Caco-2 (cell line): ENCODE measurements at regions not wholly inside any gene's neighbourhood (a gene's known extent, or its start where the extent isn't known, plus 50 kb on each side); places are given as distances from the start of the nearest gene placed in this dataset.
"Not testable (repeated sequence)": the region's sequence is repeated elsewhere in the genome, so short reads cannot be mapped to it uniquely, and the experiment has no call there.

ENCODE experiments used
- BruUV-seq: library from RNA; stranded (reverse); fragments of 400-500 nt; replicated peaks from 2 replicates; lab custom pipeline; 2021; lab: Mats Ljungman, UMichigan
- CTCF ChIA-PET: fragments of 300-600 bp; sonication (Branson Sonifier 250); formaldehyde crosslinking; loops from one replicate; lab custom pipeline; 2022; ENCODE audit warnings: antibody characterized with exemption; lab: Charles Lee
- POLR2A ChIA-PET: fragments of 300-600 bp; sonication (Branson Sonifier 250); formaldehyde crosslinking; loops from one replicate; lab custom pipeline; 2022; ENCODE audit warnings: antibody characterized with exemption; lab: Charles Lee
- DNase-seq, 2 experiments: peaks; one replicate each; pipeline versions ENCODE4 v3.0.0 to v3.0.0-alpha.2; 2020 to 2022
- H3K27me3 ChIP-seq: replicated peaks from 2 replicates; pipeline ENCODE4 v1.6.0; 2011; ENCODE audit warnings: low read length; ENCODE audit not compliant: control insufficient read depth, insufficient read depth
- H3K36me3 ChIP-seq: 2 replicates; pipeline ENCODE4 v1.5.1; 2011; ENCODE audit warnings: low read length; ENCODE audit not compliant: control insufficient read depth, insufficient read depth
- H3K4me1 ChIP-seq: fragments of 250-450 bp; sonication (Bioruptor Pico); 2 replicates; pipeline ENCODE4 v1.5.1; 2020; ENCODE audit warnings: mild to moderate bottlenecking
- H3K4me3 ChIP-seq: 2 replicates; pipeline ENCODE4 v1.5.1; 2011; ENCODE audit warnings: low read depth, mild to moderate bottlenecking, control low read depth, low read length
- H3K9me3 ChIP-seq: fragments of 250-450 bp; sonication (Bioruptor Pico); 2 replicates; pipeline ENCODE4 v1.5.1; 2020; ENCODE audit warnings: mild to moderate bottlenecking, moderate library complexity
- H3K27ac Mint-ChIP-seq: one replicate; pipeline ENCODE4 v1.8.0; 2022; ENCODE audit warnings: mixed read lengths; ENCODE audit not compliant: unreplicated experiment
- H3K27me3 Mint-ChIP-seq: one replicate; pipeline ENCODE4 v1.8.0; 2022; ENCODE audit warnings: mixed read lengths; ENCODE audit not compliant: insufficient read depth, unreplicated experiment
- H3K36me3 Mint-ChIP-seq: one replicate; pipeline ENCODE4 v1.8.0; 2022; ENCODE audit warnings: mild to moderate bottlenecking, mixed read lengths; ENCODE audit not compliant: insufficient read depth, unreplicated experiment
- H3K4me1 Mint-ChIP-seq: one replicate; pipeline ENCODE4 v1.8.0; 2022; ENCODE audit warnings: low read depth, mixed read lengths; ENCODE audit not compliant: unreplicated experiment
- H3K4me3 Mint-ChIP-seq: one replicate; pipeline ENCODE4 v1.8.0; 2022; ENCODE audit warnings: mild to moderate bottlenecking, moderate library complexity, mixed read lengths; ENCODE audit not compliant: unreplicated experiment
- H3K9me3 Mint-ChIP-seq: one replicate; pipeline ENCODE4 v1.8.0; 2022; ENCODE audit warnings: mixed read lengths; ENCODE audit not compliant: unreplicated experiment
- intact Hi-C: fragments of 100-400 bp; cut with micrococcal nuclease; formaldehyde crosslinking; loops from one replicate; pipeline ENCODE4 v1.10.0; 2022; ENCODE audit not compliant: unreplicated experiment
- TF ChIP-seq, protein P1 (sequence below), 2 experiments: fragments of 200-600 bp in 1 of 2; IDR thresholded peaks; 1 replicate in 1 of 2; 2 replicates in 1 of 2; pipeline versions ENCODE4 v1.5.1 to v1.8.0; 2011 to 2022; ENCODE audit warnings: antibody characterized with exemption in 1 of 2, control low read depth in 1 of 2, inconsistent platforms in 1 of 2, low read depth in 1 of 2, low read length in 1 of 2, mild to moderate bottlenecking in 1 of 2, moderate library complexity in 1 of 2; ENCODE audit not compliant: insufficient read depth in 1 of 2, severe bottlenecking in 1 of 2, unreplicated experiment in 1 of 2

DNA sequence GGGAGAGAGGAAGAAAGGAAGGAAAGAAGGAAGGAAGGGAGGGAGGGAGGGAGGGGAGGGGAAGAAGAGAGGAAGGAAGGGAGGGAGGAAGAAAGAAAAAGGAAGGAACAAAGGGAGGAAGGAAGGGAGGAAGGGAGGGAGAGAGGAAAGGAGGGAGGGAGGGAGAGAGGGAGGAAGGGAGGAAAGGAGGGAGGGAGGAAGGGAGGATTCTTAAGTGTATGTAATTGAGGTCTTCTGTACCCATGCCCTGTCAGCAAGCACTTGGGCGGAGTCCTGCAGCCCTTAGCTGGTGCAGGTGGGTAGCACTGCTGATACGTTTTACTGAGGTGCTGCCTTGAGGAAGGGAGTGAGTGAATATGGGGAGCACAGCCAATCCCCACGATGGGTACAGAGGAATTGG lies 56.9 kb upstream of the RASD2 start:
- ChIA-PET POLR2A (no interaction called here), CTCF (no interaction called here)
- Mint-ChIP-seq H3K9me3 (no peaks in the 10 kb centered on the region), H3K27ac (no peak overlapping the region), H3K4me3 (no peak overlapping the region), H3K4me1 (no peaks in the 10 kb centered on the region), H3K36me3 (no peaks in the 10 kb centered on the region), H3K27me3 (peaks cover 6% of the 10 kb centered on the region)
- TF ChIP-seq, protein P1, sequence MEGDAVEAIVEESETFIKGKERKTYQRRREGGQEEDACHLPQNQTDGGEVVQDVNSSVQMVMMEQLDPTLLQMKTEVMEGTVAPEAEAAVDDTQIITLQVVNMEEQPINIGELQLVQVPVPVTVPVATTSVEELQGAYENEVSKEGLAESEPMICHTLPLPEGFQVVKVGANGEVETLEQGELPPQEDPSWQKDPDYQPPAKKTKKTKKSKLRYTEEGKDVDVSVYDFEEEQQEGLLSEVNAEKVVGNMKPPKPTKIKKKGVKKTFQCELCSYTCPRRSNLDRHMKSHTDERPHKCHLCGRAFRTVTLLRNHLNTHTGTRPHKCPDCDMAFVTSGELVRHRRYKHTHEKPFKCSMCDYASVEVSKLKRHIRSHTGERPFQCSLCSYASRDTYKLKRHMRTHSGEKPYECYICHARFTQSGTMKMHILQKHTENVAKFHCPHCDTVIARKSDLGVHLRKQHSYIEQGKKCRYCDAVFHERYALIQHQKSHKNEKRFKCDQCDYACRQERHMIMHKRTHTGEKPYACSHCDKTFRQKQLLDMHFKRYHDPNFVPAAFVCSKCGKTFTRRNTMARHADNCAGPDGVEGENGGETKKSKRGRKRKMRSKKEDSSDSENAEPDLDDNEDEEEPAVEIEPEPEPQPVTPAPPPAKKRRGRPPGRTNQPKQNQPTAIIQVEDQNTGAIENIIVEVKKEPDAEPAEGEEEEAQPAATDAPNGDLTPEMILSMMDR (IDR thresholded peaks at IDR 0.05; ENCODE audit: insufficient read depth in 1 of 2, low read depth in 1 of 2, low read length in 1 of 2, severe bottlenecking in 1 of 2, unreplicated experiment in 1 of 2), result no peak
- intact Hi-C loops, result no loop called here
- Histone ChIP-seq H3K4me3 (no peak overlapping the region), H3K9me3 (no peaks in the 10 kb centered on the region), H3K36me3 (no peaks in the 10 kb centered on the region), H3K4me1 (no peaks in the 10 kb centered on the region), H3K27me3 (no peaks in the 10 kb centered on the region; the same call in 1 of the 2 replicates)
- no TSS peak for BruUV-seq
- no peak for DNase-seq

DNA sequence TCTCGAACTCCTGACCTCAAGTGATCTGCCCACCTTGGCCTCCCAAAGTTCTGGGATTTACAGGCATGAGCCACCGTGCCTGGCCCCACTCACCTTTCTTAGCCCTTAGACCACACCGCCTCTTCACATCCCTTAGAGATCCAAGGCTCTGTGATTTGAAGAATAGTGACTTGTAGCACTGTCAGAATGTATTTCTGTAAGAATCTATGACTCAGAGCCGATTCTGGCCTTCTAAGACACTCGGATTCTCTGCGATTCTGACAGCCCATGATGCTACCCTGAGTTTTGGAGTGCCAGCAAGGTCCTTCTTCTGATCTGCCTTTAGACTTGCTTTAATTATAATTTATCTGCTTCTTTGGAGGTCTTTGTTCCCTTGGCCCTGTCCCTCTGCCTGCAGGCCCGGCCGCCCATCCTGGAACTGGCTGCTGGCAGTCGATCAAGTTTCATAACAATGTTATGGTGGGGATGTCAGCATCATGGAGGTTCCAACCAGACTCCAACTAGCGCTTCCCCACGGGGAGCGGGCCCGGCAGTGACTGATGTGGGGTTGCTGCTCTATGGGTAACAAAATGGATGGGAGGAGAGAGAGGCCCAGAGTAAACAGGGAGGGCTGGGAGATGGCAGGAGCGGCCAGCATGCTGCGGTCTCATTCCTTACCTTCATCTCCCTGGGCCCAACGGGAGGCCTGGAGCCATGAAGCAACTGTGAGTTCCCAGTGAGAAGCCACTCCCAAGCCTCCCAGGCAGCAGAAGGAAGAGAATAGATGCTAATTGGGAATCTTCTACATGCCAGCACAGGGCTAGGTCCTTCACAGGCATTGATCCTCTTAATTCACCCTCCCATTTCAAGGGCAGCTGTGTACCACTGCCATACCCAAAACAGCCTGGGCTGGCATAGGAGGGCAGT lies 55.7 kb upstream of the RASD2 start:
- peaks cover 6% of the 10 kb centered on the region for H3K27me3 Mint-ChIP-seq
- Histone ChIP-seq H3K36me3 (no peaks in the 10 kb centered on the region), H3K9me3 (no peaks in the 10 kb centered on the region), H3K4me3 (no peak overlapping the region), H3K4me1 (no peaks in the 10 kb centered on the region), H3K27me3 (no peaks in the 10 kb centered on the region; the same call in 1 of the 2 replicates)
- intact Hi-C loops, result no loop called here
- TF ChIP-seq, protein P1 (IDR thresholded peaks at IDR 0.05; ENCODE audit: insufficient read depth in 1 of 2, low read depth in 1 of 2, low read length in 1 of 2, severe bottlenecking in 1 of 2, unreplicated experiment in 1 of 2), result no peak
- no peaks in the 10 kb centered on the region for H3K4me1 Mint-ChIP-seq
- ChIA-PET CTCF (no interaction called here), POLR2A (no interaction called here)
- H3K4me3 Mint-ChIP-seq, result no peak overlapping the region
- H3K9me3 Mint-ChIP-seq, result no peaks in the 10 kb centered on the region
- BruUV-seq, result no TSS peak
- no peak overlapping the region for H3K27ac Mint-ChIP-seq
- no peak for DNase-seq
- no peaks in the 10 kb centered on the region for H3K36me3 Mint-ChIP-seq

DNA sequence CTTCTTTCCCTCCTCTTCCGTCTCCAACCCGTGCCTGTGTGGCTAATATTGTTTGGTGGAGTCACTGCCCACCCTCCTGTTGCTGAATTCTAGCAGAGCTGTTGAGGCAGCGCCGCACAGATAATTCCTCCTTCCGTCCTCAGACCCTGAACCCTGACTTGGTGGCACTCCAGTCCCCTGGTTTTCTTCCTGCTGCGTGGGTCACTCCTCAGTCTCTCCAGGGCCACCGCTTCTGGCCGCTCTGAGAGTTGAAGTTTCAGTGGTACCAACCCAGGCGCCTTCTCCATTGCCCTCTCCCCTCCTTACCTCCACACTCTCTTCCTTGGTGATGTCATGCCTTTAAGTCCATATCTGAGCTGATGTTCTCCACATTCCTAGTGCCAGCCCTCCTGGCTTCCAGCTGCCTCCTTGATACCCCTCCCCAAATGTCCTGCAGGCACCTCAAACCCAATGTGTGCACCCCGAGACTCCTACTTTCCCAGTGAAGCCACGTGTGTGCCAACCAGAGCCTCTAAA lies 54.5 kb upstream of the RASD2 start:
- H3K9me3 ChIP-seq, result no peaks in the 10 kb centered on the region
- no peak overlapping the region for H3K4me3 ChIP-seq
- intact Hi-C loops, result no loop called here
- Mint-ChIP-seq H3K4me1 (no peaks in the 10 kb centered on the region), H3K27ac (no peak overlapping the region), H3K36me3 (no peaks in the 10 kb centered on the region), H3K4me3 (no peak overlapping the region), H3K27me3 (peaks cover 6% of the 10 kb centered on the region), H3K9me3 (no peaks in the 10 kb centered on the region)
- TF ChIP-seq, protein P1 (IDR thresholded peaks at IDR 0.05; ENCODE audit: insufficient read depth in 1 of 2, low read depth in 1 of 2, low read length in 1 of 2, severe bottlenecking in 1 of 2, unreplicated experiment in 1 of 2), result no peak
- ChIA-PET POLR2A (no interaction called here), CTCF (interaction anchor here (0.6 kb wide), 1 partner anchor 144 kb away, joined by 3 read pairs; no protein-coding TSS in a partner anchor)
- no TSS peak for BruUV-seq
- H3K36me3 ChIP-seq, result no peaks in the 10 kb centered on the region
- no peaks in the 10 kb centered on the region; the same call in 1 of the 2 replicates for H3K27me3 ChIP-seq
- no peak for DNase-seq
- no peaks in the 10 kb centered on the region for H3K4me1 ChIP-seq

DNA sequence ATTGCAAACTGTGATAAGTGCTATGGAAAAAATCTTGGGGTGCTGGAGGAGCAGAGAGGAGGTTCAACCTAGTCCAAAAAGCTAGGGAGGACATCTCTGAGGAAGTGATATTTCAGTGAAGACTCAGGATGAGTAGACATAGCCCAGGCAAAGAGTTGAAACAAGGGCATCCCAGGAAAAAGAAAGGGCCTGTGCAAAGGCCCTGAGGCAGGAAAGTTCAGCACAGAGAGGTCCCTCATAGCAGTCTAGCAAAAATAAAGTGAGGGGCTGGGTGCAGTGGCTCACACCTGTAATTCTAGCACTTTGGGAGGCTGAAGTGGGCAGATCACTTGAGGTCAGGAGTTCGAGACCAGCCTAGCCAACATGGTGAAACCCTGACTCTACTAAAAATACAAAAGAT lies 53.0 kb upstream of the RASD2 start:
- H3K4me3 Mint-ChIP-seq, intact Hi-C loops, H3K4me1 ChIP-seq, BruUV-seq, H3K4me3 ChIP-seq, H3K9me3 ChIP-seq, H3K27ac Mint-ChIP-seq, DNase-seq, CTCF ChIA-PET, H3K9me3 Mint-ChIP-seq, H3K27me3 ChIP-seq, H3K4me1 Mint-ChIP-seq, H3K36me3 Mint-ChIP-seq, H3K27me3 Mint-ChIP-seq, H3K36me3 ChIP-seq, POLR2A ChIA-PET: not testable (repeated sequence)
